B cell (primary cell): ENCODE measurements at regions not wholly inside any gene's neighbourhood (a gene's known extent, or its start where the extent isn't known, plus 50 kb on each side); places are given as distances from the start of the nearest gene placed in this dataset.

Experiments used
- ATAC-seq: fragments of 200-7000 bp; cut with Tn5 transposase; one replicate; pipeline ENCODE4 v1.10.0; 2021; ENCODE audit warnings: low read depth, mild to moderate bottlenecking, moderate number of reproducible peaks, moderate library complexity
- CTCF ChIA-PET: fragments of 350-600 bp; sonication (Branson Sonifier 250); formaldehyde crosslinking; loops from one replicate; lab custom pipeline; 2021; ENCODE audit warnings: antibody characterized with exemption, inconsistent platforms; lab: Charles Lee
- POLR2A ChIA-PET: fragments of 350-600 bp; sonication (Branson Sonifier 250); formaldehyde crosslinking; loops from one replicate; lab custom pipeline; 2021; ENCODE audit warnings: antibody characterized with exemption; lab: Charles Lee
- DNase-seq: peaks from one replicate; pipeline ENCODE4 v3.0.0; 2013
- H2AFZ ChIP-seq: 2 replicates; pipeline ENCODE4 v1.6.1; 2012; ENCODE audit warnings: mild to moderate bottlenecking, low read depth, low read length; ENCODE audit not compliant: insufficient read depth, poor library complexity, severe bottlenecking
- H3K27ac ChIP-seq, 2 donors: 1 replicate in 1 of 2; 2 replicates in 1 of 2; pipeline ENCODE4 v1.5.1; 2012 to 2013; ENCODE audit warnings: low read length in 2 of 2, mild to moderate bottlenecking in 2 of 2, moderate library complexity in 1 of 2
- H3K27me3 ChIP-seq, 4 experiments: fragments of 200-600 bp in 1 of 4; sonication (generic) in 1 of 4; replicated peaks in 1 of 4; 1 replicate in 2 of 4; 2 replicates in 2 of 4; pipeline versions ENCODE4 v1.6.1 to v1.7.0; 2013 to 2016; ENCODE audit warnings: low read length in 3 of 4, mild to moderate bottlenecking in 2 of 4, mixed read lengths in 1 of 4, moderate library complexity in 1 of 4; ENCODE audit not compliant: insufficient read depth in 4 of 4, control insufficient read depth in 3 of 4; ENCODE audit errors: control extremely low read depth in 1 of 4
- H3K36me3 ChIP-seq, 2 experiments: replicated peaks in 1 of 2; 1 replicate in 1 of 2; 2 replicates in 1 of 2; pipeline versions ENCODE4 v1.6.1 to v1.7.1; 2013; ENCODE audit warnings: low read length in 1 of 2; ENCODE audit not compliant: insufficient read depth in 2 of 2, control insufficient read depth in 1 of 2; ENCODE audit errors: control extremely low read depth in 1 of 2, extremely low read depth in 1 of 2
- H3K4me1 ChIP-seq, 2 donors: fragments of 200-600 bp in 1 of 2; sonication (generic) in 1 of 2; 1 replicate in 1 of 2; 2 replicates in 1 of 2; pipeline versions ENCODE4 v1.5.1 to v1.6.1; 2013 to 2017; ENCODE audit warnings: low read length in 2 of 2; ENCODE audit not compliant: control insufficient read depth in 2 of 2, insufficient read depth in 2 of 2
- H3K4me2 ChIP-seq: replicated peaks from 2 replicates; pipeline ENCODE3; 2012; ENCODE audit warnings: mild to moderate bottlenecking, low read depth, low read length; ENCODE audit not compliant: poor library complexity, severe bottlenecking
- H3K4me3 ChIP-seq, 5 experiments: fragments of 200-600 bp in 1 of 5; sonication (generic) in 1 of 5; 1 replicate in 3 of 5; 2 replicates in 2 of 5; pipeline versions ENCODE4 v1.5.1 to v1.7.0; 2011 to 2016; ENCODE audit warnings: low read length in 4 of 5, mild to moderate bottlenecking in 4 of 5, low read depth in 2 of 5, control low read depth in 1 of 5, moderate library complexity in 1 of 5; ENCODE audit not compliant: insufficient read depth in 1 of 5; ENCODE audit errors: control extremely low read depth in 1 of 5, extremely low read depth in 1 of 5
- H3K79me2 ChIP-seq: fragments of 200-600 bp; sonication (generic); one replicate; pipeline ENCODE4 v1.6.0; 2016; ENCODE audit warnings: low read length; ENCODE audit not compliant: control insufficient read depth, insufficient read depth
- H3K9ac ChIP-seq: fragments of 200-600 bp; sonication (generic); 2 replicates; pipeline ENCODE4 v1.6.1; 2017; ENCODE audit warnings: mild to moderate bottlenecking, low read length, moderate library complexity
- H3K9me3 ChIP-seq, 3 donors: one replicate each; pipeline versions ENCODE4 v1.6.1 to v1.7.1; 2013; ENCODE audit warnings: low read length in 2 of 3; ENCODE audit not compliant: control insufficient read depth in 2 of 3, insufficient read depth in 1 of 3; ENCODE audit errors: control extremely low read depth in 1 of 3
- H4K20me1 ChIP-seq: 2 replicates; pipeline ENCODE4 v1.6.0; 2012; ENCODE audit warnings: mild to moderate bottlenecking, low read length; ENCODE audit not compliant: insufficient read depth, control insufficient read depth, poor library complexity, severe bottlenecking
- H3K27ac Mint-ChIP-seq: one replicate; pipeline ENCODE4 v1.8.0; 2021; ENCODE audit warnings: mixed read lengths
- H3K27me3 Mint-ChIP-seq: one replicate; pipeline ENCODE4 v1.8.0; 2021; ENCODE audit warnings: mixed read lengths
- H3K4me1 Mint-ChIP-seq: one replicate; pipeline ENCODE4 v1.8.0; 2021; ENCODE audit warnings: mixed read lengths
- H3K4me3 Mint-ChIP-seq: one replicate; pipeline ENCODE4 v1.8.0; 2021; ENCODE audit warnings: mixed read lengths
- H3K9me3 Mint-ChIP-seq: one replicate; pipeline ENCODE4 v1.8.0; 2022; ENCODE audit warnings: mixed read lengths; ENCODE audit not compliant: insufficient read depth
- CTCF ChIP-seq: fragments of 200-600 bp; IDR thresholded peaks from one replicate; pipeline ENCODE4 v1.8.0; 2022; ENCODE audit warnings: antibody characterized with exemption, mild to moderate bottlenecking
- EZH2 ChIP-seq: IDR thresholded peaks from 2 replicates; pipeline ENCODE4 v1.6.1; 2012; ENCODE audit warnings: borderline replicate concordance, low read depth, mild to moderate bottlenecking, moderate library complexity, low read length; ENCODE audit not compliant: insufficient read depth, poor library complexity, severe bottlenecking
- WGBS: methylation state at CpG from one replicate; pipeline ENCODE4 v1.1.5; 2013; ENCODE audit warnings: missing lambda C conversion rate; ENCODE audit not compliant: insufficient coverage; 5-methylcytosine and 5-hydroxymethylcytosine counted together
- intact Hi-C: fragments of 100-400 bp; cut with micrococcal nuclease; formaldehyde crosslinking; loops from one replicate; pipeline ENCODE4 v1.10.0; 2022

GRCh38 chr10:113368666-113369364 is 184.0 kb upstream of the HABP2 start:
- no peak overlapping the region for H3K4me3 ChIP-seq
- H3K4me3 Mint-ChIP-seq: no peak overlapping the region
- H3K9ac ChIP-seq: no peak overlapping the region
- H3K36me3 ChIP-seq: no peaks in the 10 kb centered on the region
- 85% methylated on average over 2 of the region's 6 CpGs for WGBS
- ChIA-PET CTCF (no interaction called here), POLR2A (no interaction called here)
- no peaks in the 10 kb centered on the region for H3K4me1 ChIP-seq
- no peak overlapping the region for H3K27ac ChIP-seq
- peaks cover 0 to 4% (median 0%) of the 10 kb centered on the region in 3 donors for H3K9me3 ChIP-seq
- H3K9me3 Mint-ChIP-seq: peaks cover 2% of the 10 kb centered on the region
- peaks cover 6% of the 10 kb centered on the region for H3K27me3 Mint-ChIP-seq
- H3K79me2 ChIP-seq: no peaks in the 10 kb centered on the region
- no peak for DNase-seq
- H4K20me1 ChIP-seq: no peaks in the 10 kb centered on the region
- no peaks in the 10 kb centered on the region for H3K4me1 Mint-ChIP-seq
- ATAC-seq: no peak
- intact Hi-C loops: no loop called here
- H3K27me3 ChIP-seq: peaks cover 0 to 3% (median 0%) of the 10 kb centered on the region in 4 experiments
- H2AFZ ChIP-seq: no peak overlapping the region
- TF ChIP-seq CTCF: no peak
- no peak for TF ChIP-seq EZH2
- no peak overlapping the region for H3K4me2 ChIP-seq
- no peak overlapping the region for H3K27ac Mint-ChIP-seq

DNA sequence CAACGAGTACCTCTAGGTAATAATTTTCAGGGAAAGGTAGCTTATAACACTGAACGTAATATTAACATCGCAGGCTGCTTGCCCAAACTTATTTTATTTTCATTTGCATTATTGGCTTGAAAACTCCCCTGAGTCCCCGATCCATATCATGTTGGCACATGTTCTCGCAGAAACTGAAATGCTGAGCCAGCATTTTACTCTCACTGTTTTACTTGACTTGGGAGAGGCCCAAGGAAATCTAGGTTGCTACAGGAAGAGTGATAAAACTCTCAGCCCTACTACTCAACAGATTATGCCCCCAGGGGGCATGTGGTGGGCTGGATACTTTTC is 183.5 kb upstream of the HABP2 start:
- intact Hi-C loops: no loop called here
- H3K27ac Mint-ChIP-seq: no peak overlapping the region
- Histone ChIP-seq H3K4me3 (no peak overlapping the region), H2AFZ (no peak overlapping the region), H3K27ac (no peak overlapping the region), H3K4me1 (no peaks in the 10 kb centered on the region), H3K9me3 (peaks cover 0 to 4% (median 0%) of the 10 kb centered on the region in 3 donors), H3K79me2 (no peaks in the 10 kb centered on the region), H4K20me1 (no peaks in the 10 kb centered on the region), H3K27me3 (peaks cover 0 to 3% (median 0%) of the 10 kb centered on the region in 4 experiments), H3K4me2 (no peak overlapping the region), H3K36me3 (no peaks in the 10 kb centered on the region), H3K9ac (no peak overlapping the region)
- no peak overlapping the region for H3K4me3 Mint-ChIP-seq
- peaks cover 6% of the 10 kb centered on the region for H3K27me3 Mint-ChIP-seq
- DNase-seq (no peak), ATAC-seq (no peak)
- POLR2A ChIA-PET: no interaction called here
- H3K9me3 Mint-ChIP-seq: peaks cover 2% of the 10 kb centered on the region
- CTCF ChIA-PET: no interaction called here
- TF ChIP-seq CTCF (no peak), EZH2 (no peak)
- no peaks in the 10 kb centered on the region for H3K4me1 Mint-ChIP-seq
- WGBS: 39% methylated on average over 2 of the region's 5 CpGs
